Breast epithelium (tissue), 4 donors: ENCODE measurements at regions not wholly inside any gene's neighbourhood (a gene's known extent, or its start where the extent isn't known, plus 50 kb on each side); places are given as distances from the start of the nearest gene placed in this dataset.
A peak's percentile ranks its signal among the peaks of the same experiment; 100 is the strongest.

ENCODE experiments used
- DNase-seq, 2 donors: peaks; one replicate each; pipeline ENCODE4 v3.0.0-alpha.2; 2019; ENCODE audit warnings: low spot score in 2 of 2
- H3K27ac ChIP-seq, 2 donors: fragments of 200-600 bp; sonication (generic) in 1 of 2; one replicate each; pipeline ENCODE4 v1.5.1; 2016 to 2019; ENCODE audit warnings: mild to moderate bottlenecking in 1 of 2
- H3K27me3 ChIP-seq, 2 donors: fragments of 200-600 bp; sonication (generic) in 1 of 2; one replicate each; pipeline versions ENCODE4 v1.5.1 to v1.6.0; 2017 to 2019; ENCODE audit warnings: control low read depth in 1 of 2, mild to moderate bottlenecking in 1 of 2
- H3K36me3 ChIP-seq: fragments of 200-600 bp; one replicate; pipeline ENCODE4 v1.5.1; 2019
- H3K4me1 ChIP-seq, 2 donors: fragments of 200-600 bp; sonication (generic); one replicate each; pipeline ENCODE4 v1.5.1; 2016 to 2019; ENCODE audit warnings: control low read depth in 1 of 2
- H3K4me3 ChIP-seq, 3 donors: fragments of 200-600 bp; sonication (generic); 1 replicate in 2 of 3; 2 replicates in 1 of 3; pipeline ENCODE4 v1.5.1; 2016 to 2019; ENCODE audit warnings: mild to moderate bottlenecking in 3 of 3, moderate library complexity in 2 of 3
- H3K9me3 ChIP-seq, 2 donors: fragments of 200-600 bp; sonication (generic) in 1 of 2; one replicate each; pipeline ENCODE4 v1.5.1; 2016 to 2019; ENCODE audit warnings: control low read depth in 1 of 2
- CTCF ChIP-seq, 3 donors: fragments of 450-650 bp; IDR thresholded peaks; one replicate each; pipeline ENCODE4 v1.5.1; 2016 to 2017; ENCODE audit warnings: antibody characterized with exemption in 3 of 3, mild to moderate bottlenecking in 3 of 3, moderate library complexity in 3 of 3
- POLR2A ChIP-seq: fragments of 450-650 bp; IDR thresholded peaks from one replicate; pipeline ENCODE4 v1.6.1; 2016; ENCODE audit warnings: antibody characterized with exemption, mild to moderate bottlenecking, moderate library complexity
- POLR2AphosphoS5 ChIP-seq, 3 donors: sonication (generic); formaldehyde crosslinking; IDR thresholded peaks; one replicate each; pipeline ENCODE4 v1.6.1; 2017; ENCODE audit warnings: antibody characterized with exemption in 3 of 3
- intact Hi-C: fragments of 100-400 bp; cut with DNase I; formaldehyde crosslinking; loops from one replicate; pipeline ENCODE4 v1.15.1; 2023; ENCODE audit warnings: low total_unique reads

GRCh38 chr9:87111010-87111409 is 163.7 kb upstream of the GAS1 start:
- TF ChIP-seq POLR2AphosphoS5 (IDR thresholded peaks at IDR 0.05) (no peak), POLR2A (no peak), CTCF (IDR thresholded peaks at IDR 0.05) (no peak)

GRCh38 chr9:87112656-87113055 is 165.3 kb upstream of the GAS1 start:
- Histone ChIP-seq H3K4me3 (no peak overlapping the region), H3K27me3 (no peaks in the 10 kb centered on the region), H3K27ac (no peak overlapping the region), H3K36me3 (no peaks in the 10 kb centered on the region), H3K4me1 (peaks cover 0 to 4% of the 10 kb centered on the region in 2 donors), H3K9me3 (peaks cover 0 to 7% of the 10 kb centered on the region in 2 donors)
- intact Hi-C loops = no loop called here
- no peak for DNase-seq
- TF ChIP-seq POLR2AphosphoS5 (IDR thresholded peaks at IDR 0.05) (no peak), POLR2A (no peak), CTCF (IDR thresholded peaks at IDR 0.05) (no peak)

More at GRCh38 chr9:87111010-87111409, 163.7 kb upstream of the GAS1 start:
- Histone ChIP-seq H3K9me3 (peaks cover 0 to 7% of the 10 kb centered on the region in 2 donors), H3K4me1 (peaks cover 0 to 4% of the 10 kb centered on the region in 2 donors), H3K4me3 (no peak overlapping the region), H3K27me3 (no peaks in the 10 kb centered on the region), H3K36me3 (no peaks in the 10 kb centered on the region), H3K27ac (no peak overlapping the region)
- intact Hi-C loops = no loop called here
- DNase-seq = no peak

GRCh38 chr9:87113874-87114273 is 166.6 kb upstream of the GAS1 start:
- Histone ChIP-seq H3K27ac (no peak overlapping the region), H3K27me3 (no peaks in the 10 kb centered on the region), H3K4me1 (peaks cover 0 to 2% of the 10 kb centered on the region in 2 donors), H3K9me3 (peaks cover 0 to 7% of the 10 kb centered on the region in 2 donors), H3K4me3 (no peak overlapping the region), H3K36me3 (no peaks in the 10 kb centered on the region)
- intact Hi-C loops = no loop called here
- TF ChIP-seq CTCF (IDR thresholded peaks at IDR 0.05) = no peak
- TF ChIP-seq POLR2AphosphoS5 (IDR thresholded peaks at IDR 0.05) = no peak
- no peak for TF ChIP-seq POLR2A
- DNase-seq = no peak

GRCh38 chr9:87115785-87116184 is 168.5 kb upstream of the GAS1 start:
- peak overlapping the region in 1 of 2 donors; percentile 48 for H3K27ac ChIP-seq
- peaks cover 0 to 15% of the 10 kb centered on the region in 2 donors for H3K4me1 ChIP-seq
- peaks cover 0 to 6% of the 10 kb centered on the region in 2 donors for H3K9me3 ChIP-seq
- TF ChIP-seq POLR2AphosphoS5 (IDR thresholded peaks at IDR 0.05) (no peak), POLR2A (no peak), CTCF (IDR thresholded peaks at IDR 0.05) (no peak)
- H3K36me3 ChIP-seq = no peaks in the 10 kb centered on the region
- no peak overlapping the region for H3K4me3 ChIP-seq
- no peak for DNase-seq
- H3K27me3 ChIP-seq = no peaks in the 10 kb centered on the region
- intact Hi-C loops = no loop called here

- no peak overlapping the region for H3K4me3 ChIP-seq
- no peaks in the 10 kb centered on the region for H3K9me3 ChIP-seq
- intact Hi-C loops = no loop called here
- peaks cover 0 to 15% of the 10 kb centered on the region in 2 donors for H3K4me1 ChIP-seq
- no peaks in the 10 kb centered on the region for H3K36me3 ChIP-seq
- no peak for DNase-seq
- H3K27ac ChIP-seq = peak overlapping the region in 1 of 2 donors; percentile 48
- TF ChIP-seq POLR2A = no peak
- TF ChIP-seq CTCF (IDR thresholded peaks at IDR 0.05) = no peak
- TF ChIP-seq POLR2AphosphoS5 (IDR thresholded peaks at IDR 0.05) = no peak
- no peaks in the 10 kb centered on the region for H3K27me3 ChIP-seq
Measured at GRCh38 chr9:87116492-87116891, 169.2 kb upstream of the GAS1 start.
